ENCODE measurements at regions not wholly inside any gene's neighbourhood (a gene's known extent, or its start where the extent isn't known, plus 50 kb on each side); places are given as distances from the start of the nearest gene placed in this dataset.

GRCh38 chr9:119004618-119004990, 364.6 kb downstream of the BRINP1 start:
- H3K27me3 ChIP-seq (ENCODE audit: insufficient read depth) = no peaks in the 10 kb centered on the region
- ATAC-seq (no peak), DNase-seq (ENCODE audit: low spot score) (no peak)
- Mint-ChIP-seq H3K4me1 (peaks cover 6% of the 10 kb centered on the region), H3K27me3 (ENCODE audit: insufficient read depth, low read depth, poor library complexity) (no peaks in the 10 kb centered on the region), H3K4me3 (no peak overlapping the region), H3K9me3 (no peaks in the 10 kb centered on the region), H3K36me3 (ENCODE audit: low read depth) (no peaks in the 10 kb centered on the region), H3K27ac (no peak overlapping the region)
- no peaks in the 10 kb centered on the region for H3K4me1 ChIP-seq (ENCODE audit: insufficient read depth)
- H3F3A ChIP-seq (replicated peaks; ENCODE audit: low read depth) = no peaks in the 10 kb centered on the region
- no peaks in the 10 kb centered on the region for H3K9me2 ChIP-seq (ENCODE audit: insufficient read depth)
- TF ChIP-seq STAT1 (IDR thresholded peaks at IDR 0.05; ENCODE audit: unreplicated experiment) = no peak
- TF ChIP-seq NANOG (IDR thresholded peaks at IDR 0.05; ENCODE audit: borderline replicate concordance) = no peak
- no peak for TF ChIP-seq POLR2AphosphoS5 (IDR thresholded peaks at IDR 0.05; ENCODE audit: low read depth)
- TF ChIP-seq REST (IDR thresholded peaks at IDR 0.05; ENCODE audit: unreplicated experiment) = no peak
- no peak for TF ChIP-seq EZH2 (IDR thresholded peaks at IDR 0.05; ENCODE audit: low read depth, unreplicated experiment)
- TF ChIP-seq, protein P1, sequence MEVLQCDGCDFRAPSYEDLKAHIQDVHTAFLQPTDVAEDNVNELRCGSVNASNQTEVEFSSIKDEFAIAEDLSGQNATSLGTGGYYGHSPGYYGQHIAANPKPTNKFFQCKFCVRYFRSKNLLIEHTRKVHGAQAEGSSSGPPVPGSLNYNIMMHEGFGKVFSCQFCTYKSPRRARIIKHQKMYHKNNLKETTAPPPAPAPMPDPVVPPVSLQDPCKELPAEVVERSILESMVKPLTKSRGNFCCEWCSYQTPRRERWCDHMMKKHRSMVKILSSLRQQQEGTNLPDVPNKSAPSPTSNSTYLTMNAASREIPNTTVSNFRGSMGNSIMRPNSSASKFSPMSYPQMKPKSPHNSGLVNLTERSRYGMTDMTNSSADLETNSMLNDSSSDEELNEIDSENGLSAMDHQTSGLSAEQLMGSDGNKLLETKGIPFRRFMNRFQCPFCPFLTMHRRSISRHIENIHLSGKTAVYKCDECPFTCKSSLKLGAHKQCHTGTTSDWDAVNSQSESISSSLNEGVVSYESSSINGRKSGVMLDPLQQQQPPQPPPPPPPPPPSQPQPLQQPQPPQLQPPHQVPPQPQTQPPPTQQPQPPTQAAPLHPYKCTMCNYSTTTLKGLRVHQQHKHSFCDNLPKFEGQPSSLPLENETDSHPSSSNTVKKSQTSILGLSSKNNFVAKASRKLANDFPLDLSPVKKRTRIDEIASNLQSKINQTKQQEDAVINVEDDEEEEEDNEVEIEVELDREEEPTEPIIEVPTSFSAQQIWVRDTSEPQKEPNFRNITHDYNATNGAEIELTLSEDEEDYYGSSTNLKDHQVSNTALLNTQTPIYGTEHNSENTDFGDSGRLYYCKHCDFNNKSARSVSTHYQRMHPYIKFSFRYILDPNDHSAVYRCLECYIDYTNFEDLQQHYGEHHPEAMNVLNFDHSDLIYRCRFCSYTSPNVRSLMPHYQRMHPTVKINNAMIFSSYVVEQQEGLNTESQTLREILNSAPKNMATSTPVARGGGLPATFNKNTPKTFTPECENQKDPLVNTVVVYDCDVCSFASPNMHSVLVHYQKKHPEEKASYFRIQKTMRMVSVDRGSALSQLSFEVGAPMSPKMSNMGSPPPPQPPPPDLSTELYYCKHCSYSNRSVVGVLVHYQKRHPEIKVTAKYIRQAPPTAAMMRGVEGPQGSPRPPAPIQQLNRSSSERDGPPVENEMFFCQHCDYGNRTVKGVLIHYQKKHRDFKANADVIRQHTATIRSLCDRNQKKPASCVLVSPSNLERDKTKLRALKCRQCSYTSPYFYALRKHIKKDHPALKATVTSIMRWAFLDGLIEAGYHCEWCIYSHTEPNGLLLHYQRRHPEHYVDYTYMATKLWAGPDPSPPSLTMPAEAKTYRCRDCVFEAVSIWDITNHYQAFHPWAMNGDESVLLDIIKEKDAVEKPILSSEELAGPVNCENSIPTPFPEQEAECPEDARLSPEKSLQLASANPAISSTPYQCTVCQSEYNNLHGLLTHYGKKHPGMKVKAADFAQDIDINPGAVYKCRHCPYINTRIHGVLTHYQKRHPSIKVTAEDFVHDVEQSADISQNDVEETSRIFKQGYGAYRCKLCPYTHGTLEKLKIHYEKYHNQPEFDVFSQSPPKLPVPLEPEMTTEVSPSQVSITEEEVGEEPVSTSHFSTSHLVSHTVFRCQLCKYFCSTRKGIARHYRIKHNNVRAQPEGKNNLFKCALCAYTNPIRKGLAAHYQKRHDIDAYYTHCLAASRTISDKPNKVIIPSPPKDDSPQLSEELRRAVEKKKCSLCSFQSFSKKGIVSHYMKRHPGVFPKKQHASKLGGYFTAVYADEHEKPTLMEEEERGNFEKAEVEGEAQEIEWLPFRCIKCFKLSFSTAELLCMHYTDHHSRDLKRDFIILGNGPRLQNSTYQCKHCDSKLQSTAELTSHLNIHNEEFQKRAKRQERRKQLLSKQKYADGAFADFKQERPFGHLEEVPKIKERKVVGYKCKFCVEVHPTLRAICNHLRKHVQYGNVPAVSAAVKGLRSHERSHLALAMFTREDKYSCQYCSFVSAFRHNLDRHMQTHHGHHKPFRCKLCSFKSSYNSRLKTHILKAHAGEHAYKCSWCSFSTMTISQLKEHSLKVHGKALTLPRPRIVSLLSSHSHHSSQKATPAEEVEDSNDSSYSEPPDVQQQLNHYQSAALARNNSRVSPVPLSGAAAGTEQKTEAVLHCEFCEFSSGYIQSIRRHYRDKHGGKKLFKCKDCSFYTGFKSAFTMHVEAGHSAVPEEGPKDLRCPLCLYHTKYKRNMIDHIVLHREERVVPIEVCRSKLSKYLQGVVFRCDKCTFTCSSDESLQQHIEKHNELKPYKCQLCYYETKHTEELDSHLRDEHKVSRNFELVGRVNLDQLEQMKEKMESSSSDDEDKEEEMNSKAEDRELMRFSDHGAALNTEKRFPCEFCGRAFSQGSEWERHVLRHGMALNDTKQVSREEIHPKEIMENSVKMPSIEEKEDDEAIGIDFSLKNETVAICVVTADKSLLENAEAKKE (CRISPR knock-in tag; IDR thresholded peaks at IDR 0.05) = no peak
- TF ChIP-seq EZH2phosphoT487 (IDR thresholded peaks at IDR 0.05; ENCODE audit: unreplicated experiment) = no peak
- no peak for TF ChIP-seq ZNF114 (CRISPR knock-in tag; IDR thresholded peaks at IDR 0.05)
- no peak for TF ChIP-seq JUNB (IDR thresholded peaks at IDR 0.05; ENCODE audit: unreplicated experiment)
- TF ChIP-seq ZNF331 (CRISPR knock-in tag; IDR thresholded peaks at IDR 0.05; ENCODE audit: low read depth) = no peak
- no peak for TF ChIP-seq ETS1 (IDR thresholded peaks at IDR 0.05)
- no peak for TF ChIP-seq CREB1 (CRISPR knock-in tag; IDR thresholded peaks at IDR 0.05; ENCODE audit: low read depth)
- no peak for TF ChIP-seq CTCF (conservative IDR thresholded peaks at IDR 0.05; ENCODE audit: low read depth in 2 of 2)
- no peak overlapping the region for H3K27ac ChIP-seq (ENCODE audit: low read depth)
- no peak overlapping the region for H3K4me3 ChIP-seq
- H4K20me1 ChIP-seq (replicated peaks; ENCODE audit: insufficient read depth) = no peaks in the 10 kb centered on the region
- no peak overlapping the region for H2AFZ ChIP-seq
- H3K79me2 ChIP-seq (replicated peaks; ENCODE audit: insufficient read depth) = no peaks in the 10 kb centered on the region
- no peaks in the 10 kb centered on the region for H3K36me3 ChIP-seq (ENCODE audit: insufficient read depth)
- H3K4me2 ChIP-seq = no peak overlapping the region

Data from GM23338 (cell line).